IPS-15b (cell line): ENCODE measurements at regions not wholly inside any gene's neighbourhood (a gene's known extent, or its start where the extent isn't known, plus 50 kb on each side); places are given as distances from the start of the nearest gene placed in this dataset.

Experiments
- H3K27me3 ChIP-seq: one replicate; pipeline ENCODE4 v1.6.1; 2013; ENCODE audit warnings: low read length; ENCODE audit not compliant: control insufficient read depth, insufficient read depth
- H3K36me3 ChIP-seq: one replicate; pipeline ENCODE4 v1.6.1; 2013; ENCODE audit warnings: low read length; ENCODE audit not compliant: control insufficient read depth, insufficient read depth
- H3K4me1 ChIP-seq: one replicate; pipeline ENCODE4 v1.6.1; 2013; ENCODE audit warnings: mild to moderate bottlenecking, low read length; ENCODE audit not compliant: control insufficient read depth, insufficient read depth
- H3K4me3 ChIP-seq: one replicate; pipeline ENCODE4 v1.5.1; 2013; ENCODE audit warnings: low read depth, low read length
- H3K9ac ChIP-seq: one replicate; pipeline ENCODE4 v1.6.1; 2013; ENCODE audit warnings: low read depth, mild to moderate bottlenecking, low read length
- H3K9me3 ChIP-seq: one replicate; pipeline ENCODE4 v1.6.1; 2013; ENCODE audit warnings: mild to moderate bottlenecking, low read length; ENCODE audit not compliant: control insufficient read depth, insufficient read depth

- H3K27me3 ChIP-seq = no peaks in the 10 kb centered on the region
- H3K9me3 ChIP-seq = no peaks in the 10 kb centered on the region
- no peaks in the 10 kb centered on the region for H3K36me3 ChIP-seq
- H3K4me1 ChIP-seq = no peaks in the 10 kb centered on the region
- no peak overlapping the region for H3K4me3 ChIP-seq
- no peak overlapping the region for H3K9ac ChIP-seq
Observed at GRCh38 chr4:137238456-137239162, 293.7 kb downstream of the PCDH18 start.

DNA sequence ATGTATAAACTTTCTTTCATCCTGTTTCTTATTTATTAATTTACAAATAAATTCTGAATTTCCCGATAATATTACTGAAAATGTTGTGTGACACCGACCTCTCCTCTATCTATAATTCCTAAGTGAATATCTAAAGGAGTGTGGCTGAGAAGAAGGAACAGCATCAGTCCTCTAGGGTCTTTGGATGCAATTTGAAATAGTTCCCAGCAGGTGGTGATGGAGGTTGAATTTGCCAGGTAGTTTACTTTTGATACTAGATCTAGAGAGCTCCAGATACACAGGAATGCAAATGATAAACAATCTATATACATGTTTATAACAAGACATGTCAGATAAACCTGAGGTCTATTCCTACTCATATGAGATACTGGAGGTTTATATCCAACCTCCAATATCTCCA lies 305.4 kb downstream of the PCDH18 start:
- H3K9ac ChIP-seq = no peak overlapping the region
- H3K4me1 ChIP-seq = no peaks in the 10 kb centered on the region
- H3K4me3 ChIP-seq = no peak overlapping the region
- H3K27me3 ChIP-seq = no peaks in the 10 kb centered on the region
- H3K9me3 ChIP-seq = no peaks in the 10 kb centered on the region
- no peaks in the 10 kb centered on the region for H3K36me3 ChIP-seq

DNA sequence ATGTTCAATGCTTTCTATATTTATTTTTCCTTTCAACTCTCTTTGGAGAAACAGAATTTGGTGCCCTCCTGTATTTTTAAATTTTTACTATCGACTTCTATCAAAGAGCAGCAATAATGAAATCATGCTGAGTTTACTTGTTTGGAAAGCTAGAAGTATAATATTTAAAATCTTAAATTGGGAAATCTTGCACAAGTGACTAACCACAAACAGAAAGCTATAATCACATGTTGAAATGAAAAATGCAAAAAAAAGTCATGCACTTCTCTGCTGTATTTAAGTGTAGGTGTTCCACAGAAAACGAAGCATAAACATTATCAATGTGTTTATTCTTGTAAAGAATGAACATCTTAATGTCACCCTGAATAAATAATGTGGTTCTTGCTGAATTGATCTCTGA lies 306.1 kb downstream of the PCDH18 start:
- no peaks in the 10 kb centered on the region for H3K36me3 ChIP-seq
- no peaks in the 10 kb centered on the region for H3K4me1 ChIP-seq
- H3K9me3 ChIP-seq = no peaks in the 10 kb centered on the region
- H3K4me3 ChIP-seq = no peak overlapping the region
- no peak overlapping the region for H3K9ac ChIP-seq
- H3K27me3 ChIP-seq = no peaks in the 10 kb centered on the region

DNA sequence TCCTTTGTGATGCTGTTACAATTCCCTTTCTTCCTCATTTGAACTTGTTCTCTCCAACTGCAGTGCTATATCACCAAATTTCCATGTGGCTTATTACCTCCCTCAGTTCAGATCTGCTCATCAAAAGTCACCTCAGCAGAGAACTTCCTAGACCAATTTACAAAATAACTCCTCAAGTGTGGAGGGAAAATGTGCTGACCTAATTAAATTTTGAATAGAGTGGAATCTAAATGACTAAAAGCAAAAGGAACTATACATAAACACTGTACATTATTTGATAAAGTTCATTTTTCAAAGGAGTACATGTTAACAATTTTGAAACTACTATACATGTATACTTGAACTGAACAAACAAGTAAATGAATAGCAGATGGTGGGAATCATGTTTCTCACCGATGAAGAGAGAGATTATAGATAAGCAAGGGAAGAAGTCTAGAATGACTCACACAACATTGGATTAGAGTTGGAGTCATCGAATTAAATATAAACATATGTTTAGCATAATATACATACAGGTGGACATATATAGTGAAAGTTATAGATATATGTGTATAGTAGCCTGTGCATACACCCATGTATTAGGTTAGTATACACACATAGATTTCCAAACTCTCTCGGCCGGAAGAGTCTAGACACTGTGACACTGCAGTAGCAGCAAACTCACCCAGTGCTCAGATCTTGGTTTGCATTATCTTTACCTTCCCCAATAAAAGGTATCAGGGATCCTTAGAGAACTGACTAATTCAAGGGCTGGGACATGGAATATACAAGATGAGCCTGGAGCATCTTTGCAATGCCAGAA lies 318.7 kb downstream of the PCDH18 start:
- Histone ChIP-seq H3K36me3 (no peaks in the 10 kb centered on the region), H3K4me3 (no peak overlapping the region), H3K4me1 (no peaks in the 10 kb centered on the region), H3K9ac (no peak overlapping the region), H3K27me3 (no peaks in the 10 kb centered on the region), H3K9me3 (no peaks in the 10 kb centered on the region)

DNA sequence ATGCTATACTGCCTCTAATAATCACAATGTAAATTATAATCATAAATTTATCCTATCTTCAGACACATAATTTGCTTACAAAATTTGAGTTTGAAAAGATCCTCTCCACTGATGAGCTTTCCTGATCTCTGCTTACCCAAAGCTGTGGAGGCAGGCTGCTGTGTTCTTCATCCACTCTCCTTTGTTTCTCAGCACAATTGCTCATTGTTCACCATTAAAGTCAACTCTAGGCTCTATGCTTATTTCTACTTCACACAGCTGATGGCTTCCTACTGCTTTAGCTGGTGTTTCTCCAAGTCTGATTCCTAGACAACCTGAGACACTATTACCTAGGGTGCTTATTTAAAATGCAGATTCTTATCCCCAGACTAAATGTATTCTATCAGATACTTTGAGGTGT lies 319.7 kb downstream of the PCDH18 start:
- Histone ChIP-seq H3K27me3 (no peaks in the 10 kb centered on the region), H3K9ac (no peak overlapping the region), H3K4me3 (no peak overlapping the region), H3K4me1 (no peaks in the 10 kb centered on the region), H3K9me3 (no peaks in the 10 kb centered on the region), H3K36me3 (no peaks in the 10 kb centered on the region)

GRCh38 chr4:137209240-137209639 lies 323.1 kb downstream of the PCDH18 start:
- Histone ChIP-seq H3K4me3 (no peak overlapping the region), H3K27me3 (no peaks in the 10 kb centered on the region), H3K9ac (no peak overlapping the region), H3K36me3 (no peaks in the 10 kb centered on the region), H3K9me3 (no peaks in the 10 kb centered on the region), H3K4me1 (no peaks in the 10 kb centered on the region)

- Histone ChIP-seq H3K4me3 (no peak overlapping the region), H3K27me3 (no peaks in the 10 kb centered on the region), H3K9ac (no peak overlapping the region), H3K4me1 (no peaks in the 10 kb centered on the region), H3K36me3 (no peaks in the 10 kb centered on the region), H3K9me3 (no peaks in the 10 kb centered on the region)
Observed at GRCh38 chr4:137206781-137207180, 325.5 kb downstream of the PCDH18 start.

DNA sequence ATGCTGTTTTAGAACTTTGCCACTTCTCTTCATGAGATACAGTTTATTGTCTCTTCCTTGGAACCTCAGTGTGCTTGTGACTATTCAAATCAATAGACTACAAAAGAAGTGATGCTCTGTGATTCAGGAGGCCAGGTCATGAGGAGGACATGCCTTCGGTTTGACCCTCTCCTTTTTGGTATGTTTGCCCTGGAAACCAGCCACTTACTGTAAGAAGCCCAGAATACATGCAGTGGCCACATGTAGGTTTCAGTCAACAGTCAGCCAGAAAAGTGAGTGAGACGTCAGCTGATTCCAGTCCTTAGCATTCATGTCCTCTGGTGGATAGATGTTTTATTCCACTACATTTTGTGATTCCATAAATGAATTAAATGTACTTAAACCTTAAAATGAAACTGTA lies 328.7 kb downstream of the PCDH18 start:
- H3K9me3 ChIP-seq = no peaks in the 10 kb centered on the region
- H3K27me3 ChIP-seq = no peaks in the 10 kb centered on the region
- H3K4me3 ChIP-seq = no peak overlapping the region
- H3K9ac ChIP-seq = no peak overlapping the region
- H3K36me3 ChIP-seq = no peaks in the 10 kb centered on the region
- H3K4me1 ChIP-seq = no peaks in the 10 kb centered on the region

DNA sequence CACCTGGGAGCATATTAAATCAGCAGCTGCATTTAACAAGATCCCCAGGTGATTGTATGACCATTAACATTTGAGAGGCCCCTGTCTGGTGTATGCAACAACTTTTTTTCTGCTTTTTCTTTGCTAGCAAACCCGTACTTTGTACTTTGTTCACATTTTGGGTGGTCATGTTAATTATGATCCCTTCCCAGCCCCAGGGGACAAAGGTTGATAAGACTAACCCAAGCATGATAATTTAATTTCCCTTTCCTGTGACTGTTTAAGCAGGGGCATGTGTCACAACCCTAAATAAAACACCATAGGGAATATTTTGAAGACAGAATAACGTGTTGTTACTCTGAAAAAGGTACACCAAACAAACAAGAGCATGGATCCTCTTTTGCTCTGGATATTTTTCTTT lies 332.0 kb downstream of the PCDH18 start:
- H3K27me3 ChIP-seq = no peaks in the 10 kb centered on the region
- H3K9ac ChIP-seq = no peak overlapping the region
- no peaks in the 10 kb centered on the region for H3K36me3 ChIP-seq
- no peaks in the 10 kb centered on the region for H3K4me1 ChIP-seq
- no peaks in the 10 kb centered on the region for H3K9me3 ChIP-seq
- H3K4me3 ChIP-seq = no peak overlapping the region

DNA sequence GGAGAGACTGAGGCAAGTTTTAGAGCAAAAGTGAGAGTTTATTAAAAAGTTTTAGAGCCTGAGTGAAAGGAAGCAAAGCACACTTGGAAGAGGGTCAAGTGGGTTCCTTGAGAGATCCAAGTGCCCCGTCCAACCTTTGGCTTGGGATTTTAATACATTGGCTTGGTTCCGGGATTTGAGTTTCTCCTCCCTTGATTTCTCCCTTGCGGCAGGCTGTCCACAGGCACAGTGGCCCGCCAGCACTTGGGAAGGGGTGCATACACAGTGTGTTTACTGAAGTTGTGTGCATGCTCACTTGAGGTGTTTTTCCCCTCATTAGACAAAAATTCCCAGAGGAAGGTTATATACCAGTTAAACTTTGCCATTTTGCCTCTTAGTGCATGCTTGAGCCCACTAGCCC lies 333.5 kb downstream of the PCDH18 start:
- Histone ChIP-seq H3K4me3 (no peak overlapping the region), H3K4me1 (no peaks in the 10 kb centered on the region), H3K36me3 (no peaks in the 10 kb centered on the region), H3K9ac (no peak overlapping the region), H3K27me3 (no peaks in the 10 kb centered on the region), H3K9me3 (no peaks in the 10 kb centered on the region)

GRCh38 chr4:137194670-137195069 lies 337.6 kb downstream of the PCDH18 start:
- Histone ChIP-seq H3K36me3 (no peaks in the 10 kb centered on the region), H3K4me3 (no peak overlapping the region), H3K9ac (no peak overlapping the region), H3K27me3 (no peaks in the 10 kb centered on the region), H3K4me1 (no peaks in the 10 kb centered on the region), H3K9me3 (no peaks in the 10 kb centered on the region)

GRCh38 chr4:137193564-137193963 lies 338.7 kb downstream of the PCDH18 start:
- Histone ChIP-seq H3K4me3 (no peak overlapping the region), H3K27me3 (no peaks in the 10 kb centered on the region), H3K9ac (no peak overlapping the region), H3K9me3 (no peaks in the 10 kb centered on the region), H3K36me3 (no peaks in the 10 kb centered on the region), H3K4me1 (no peaks in the 10 kb centered on the region)
